GM04504 (cell line): ENCODE measurements at regions not wholly inside any gene's neighbourhood (a gene's known extent, or its start where the extent isn't known, plus 50 kb on each side); places are given as distances from the start of the nearest gene placed in this dataset.
"Not testable (repeated sequence)": the region's sequence is repeated elsewhere in the genome, so short reads cannot be mapped to it uniquely, and the experiment has no call there.

Experiments
- DNase-seq: peaks from one replicate; pipeline ENCODE4 v3.0.0-alpha.2; 2012; ENCODE audit warnings: low read depth

DNA sequence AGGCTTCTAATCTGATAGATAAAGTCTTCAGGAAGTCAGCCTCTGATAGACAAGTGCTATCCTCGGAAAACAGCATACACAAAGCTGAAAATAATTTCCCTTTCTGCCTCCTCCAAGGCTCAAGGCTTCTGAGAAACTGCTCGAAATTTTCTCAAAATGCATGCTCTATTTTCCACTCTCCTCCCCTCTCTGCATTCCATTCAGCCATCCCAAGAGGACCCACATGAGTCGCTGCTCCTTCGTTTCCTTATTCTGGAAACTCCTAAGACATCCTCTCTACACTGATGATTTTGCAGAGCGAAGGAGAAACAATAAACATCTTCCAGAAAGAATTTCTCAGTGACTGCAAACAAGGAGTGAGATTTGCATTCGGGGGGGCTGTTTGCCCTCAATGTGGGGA, 92.2 kb upstream of the SFSWAP start:
- DNase-seq = no peak

DNA sequence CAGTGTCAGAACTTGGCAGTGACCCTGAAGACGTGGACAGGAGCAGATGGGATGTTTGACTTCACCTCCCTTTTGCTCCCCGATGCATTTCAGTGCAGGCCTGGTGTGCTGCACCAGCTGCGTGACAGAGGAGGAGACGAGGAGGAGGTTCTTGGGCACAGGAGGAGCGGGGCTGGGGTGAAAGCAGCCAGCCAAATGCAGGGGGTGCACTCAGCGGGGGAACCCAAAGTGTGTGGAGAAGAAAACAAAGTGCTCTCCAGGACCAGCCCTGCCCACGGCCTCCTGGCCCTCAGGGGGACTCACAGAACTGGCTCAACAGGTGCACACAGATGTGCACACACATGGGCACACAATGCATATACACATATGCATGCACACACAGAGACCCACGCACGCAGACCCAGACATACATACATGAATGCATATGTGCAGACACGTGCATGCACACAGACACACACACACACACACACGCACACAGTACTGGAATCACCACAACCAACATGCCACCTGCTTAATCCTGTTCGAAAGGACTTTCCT, 91.7 kb upstream of the SFSWAP start:
- DNase-seq = no peak

DNA sequence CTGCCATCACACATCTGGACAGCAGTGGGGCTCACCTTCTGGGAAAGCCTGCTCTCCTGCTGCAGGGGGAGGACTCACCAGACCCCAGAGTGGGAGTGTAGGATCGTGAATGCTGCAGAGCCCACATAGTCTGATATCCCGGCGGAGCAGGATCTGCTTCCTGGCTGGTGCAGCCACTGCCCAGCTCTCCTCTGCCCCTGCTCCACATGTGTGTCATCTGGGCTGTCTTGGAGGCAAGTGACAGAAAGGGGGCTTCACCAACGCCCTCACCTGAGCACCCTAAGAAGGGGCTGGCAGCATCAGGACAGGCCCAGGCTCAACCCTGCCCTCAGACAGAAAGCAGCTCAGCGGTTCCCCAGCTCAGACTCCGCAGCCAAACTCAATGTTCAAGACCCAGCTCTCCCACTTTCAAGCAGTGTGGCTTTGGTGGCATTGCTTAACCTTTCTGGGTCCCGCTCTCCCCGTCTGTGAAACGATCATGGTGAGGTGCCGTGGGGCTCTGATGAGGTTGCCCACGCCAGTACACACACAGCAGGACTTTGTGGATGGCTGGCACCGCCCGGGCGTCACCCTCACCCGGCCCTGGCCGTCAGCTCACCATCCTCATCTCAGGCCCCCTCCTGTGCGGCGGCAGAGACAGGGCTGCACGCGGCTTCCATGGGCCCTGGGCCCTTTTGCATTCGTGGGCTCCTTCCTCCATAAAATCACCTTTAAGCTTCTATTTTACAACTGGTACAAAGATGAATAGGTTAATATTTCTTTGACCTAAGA, 91.0 kb upstream of the SFSWAP start:
- DNase-seq = no peak

DNA sequence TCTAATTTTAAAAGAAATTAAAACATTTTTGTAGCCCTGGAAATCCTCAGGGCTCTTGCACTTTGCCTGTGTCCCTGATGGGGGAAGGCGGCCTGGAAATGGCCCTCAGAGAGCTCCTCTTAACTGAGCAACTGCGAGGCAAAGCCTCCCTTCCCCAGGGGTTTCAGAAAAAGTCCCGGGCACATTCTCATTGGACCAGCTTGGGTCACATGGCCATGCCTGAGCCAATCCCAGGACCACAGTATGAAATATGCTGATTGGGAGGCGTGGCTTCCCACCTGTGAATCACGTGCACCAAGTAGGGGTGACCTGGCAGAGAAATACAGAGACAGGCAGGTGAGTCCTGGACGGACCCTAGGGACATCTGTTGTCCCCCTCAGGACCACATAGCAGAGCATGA, 90.4 kb upstream of the SFSWAP start:
- DNase-seq = no peak

DNA sequence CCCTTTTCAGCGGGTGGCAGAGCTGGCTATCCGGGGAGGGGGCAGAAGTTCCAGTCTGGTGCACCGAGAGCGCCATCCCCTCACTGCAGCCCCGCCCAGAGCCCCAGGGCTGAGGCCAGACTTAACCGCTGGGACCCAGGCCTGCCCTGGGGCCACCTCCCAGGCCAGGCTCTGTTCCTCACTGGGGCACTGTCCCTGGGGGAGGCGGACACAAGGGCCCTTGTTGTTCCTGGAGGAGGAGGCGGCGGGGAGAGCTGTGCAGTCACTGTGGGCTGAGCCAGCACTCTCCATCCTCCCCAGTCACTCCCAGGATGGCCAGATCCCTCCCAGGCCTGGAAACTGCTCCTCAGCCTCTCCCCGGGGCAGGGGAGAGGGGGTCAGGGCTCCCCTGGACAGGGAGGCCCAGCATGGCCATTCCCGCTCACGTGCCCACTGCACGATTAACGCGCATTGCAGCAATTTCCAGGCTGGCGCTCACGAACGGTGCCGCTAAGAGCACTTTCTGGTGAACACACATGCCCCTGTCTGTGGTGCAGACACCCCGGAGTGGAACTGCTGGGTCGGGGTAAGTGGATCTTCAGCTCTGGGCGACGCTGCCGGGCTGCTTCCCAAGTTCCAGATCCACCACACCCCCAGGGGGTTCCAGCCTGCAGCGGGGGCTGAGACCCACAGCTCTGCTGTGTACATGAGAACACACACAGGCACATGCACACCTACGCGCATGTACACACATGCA, 89.8 kb upstream of the SFSWAP start:
- DNase-seq = no peak

DNA sequence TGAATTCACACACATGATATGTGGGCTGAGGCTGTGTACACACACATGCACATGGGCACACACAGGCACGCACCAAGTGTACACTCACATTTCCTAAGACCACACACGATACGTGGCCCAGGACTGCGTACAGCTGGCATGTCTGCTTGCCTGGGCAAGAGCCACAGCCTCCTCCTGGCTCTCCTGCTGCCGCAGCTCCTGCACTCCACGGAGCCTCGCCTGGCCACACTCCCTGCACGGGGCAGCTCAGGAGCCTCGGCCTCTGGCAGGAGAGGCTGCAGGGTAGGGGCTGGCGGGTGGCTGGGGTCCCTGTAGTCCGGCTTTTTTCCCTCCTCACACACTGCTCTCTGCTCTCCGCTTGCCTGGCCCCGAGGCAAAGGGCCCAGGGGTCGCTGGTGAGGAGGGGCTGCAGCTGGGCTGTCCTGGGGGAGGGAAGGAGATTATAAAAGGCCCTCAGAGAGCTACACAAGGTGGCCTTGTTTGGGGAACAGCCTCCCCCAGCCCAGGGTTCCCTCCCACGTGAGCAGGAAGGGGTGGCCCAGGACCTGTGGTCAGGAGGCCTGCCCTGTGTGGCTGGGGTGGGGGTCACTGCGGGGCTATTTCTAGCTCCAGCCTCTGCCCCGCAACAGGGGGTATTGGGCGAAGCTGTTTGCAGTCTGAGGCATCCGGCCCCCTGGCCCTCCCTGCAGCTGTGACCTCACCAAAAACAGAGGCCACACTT, 89.0 kb upstream of the SFSWAP start:
- no peak for DNase-seq

- no peak for DNase-seq
Measured at GRCh38 chr12:131622422-131622955, 88.4 kb upstream of the SFSWAP start.

- DNase-seq = not testable (repeated sequence)
Measured at GRCh38 chr12:131623404-131624368, 87.2 kb upstream of the SFSWAP start.

GRCh38 chr12:131624369-131624739, 86.5 kb upstream of the SFSWAP start:
- DNase-seq = not testable (repeated sequence)

DNA sequence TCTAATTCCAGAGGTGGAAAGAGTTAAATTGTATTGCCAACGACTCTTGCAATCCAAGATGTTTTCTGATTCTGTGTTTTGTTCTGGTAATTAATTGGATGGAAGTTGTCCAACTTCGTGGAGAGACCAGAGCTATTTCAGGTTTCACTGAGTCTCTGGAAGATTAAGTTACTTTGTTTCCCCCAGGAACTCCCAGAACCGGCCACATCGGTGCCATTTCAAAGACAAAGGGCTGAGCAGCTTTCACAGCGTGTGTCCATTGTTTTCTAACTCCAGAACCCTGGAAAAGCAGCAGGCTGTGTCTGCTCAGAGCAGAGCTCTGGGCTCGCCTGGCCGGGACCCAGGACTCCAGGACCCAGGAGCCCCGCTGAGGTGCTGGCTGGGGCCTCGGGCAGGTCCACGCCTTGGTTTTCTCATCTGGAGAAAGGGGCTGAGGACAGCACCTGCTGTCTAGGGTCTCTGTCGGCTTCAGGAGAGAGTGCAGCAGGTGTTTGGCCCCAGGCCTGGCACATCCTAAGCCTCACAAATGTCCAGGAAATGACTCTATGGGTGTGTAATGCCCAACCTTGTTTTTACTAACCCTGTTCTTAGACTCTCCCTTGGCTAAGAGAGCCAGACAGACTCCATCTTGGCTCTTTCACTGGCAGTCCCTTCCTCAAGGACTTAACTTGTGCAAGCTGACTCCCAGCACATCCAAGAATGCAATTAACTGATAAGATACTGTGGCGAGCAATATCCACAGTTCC, 86.0 kb upstream of the SFSWAP start:
- DNase-seq = not testable (repeated sequence)

DNA sequence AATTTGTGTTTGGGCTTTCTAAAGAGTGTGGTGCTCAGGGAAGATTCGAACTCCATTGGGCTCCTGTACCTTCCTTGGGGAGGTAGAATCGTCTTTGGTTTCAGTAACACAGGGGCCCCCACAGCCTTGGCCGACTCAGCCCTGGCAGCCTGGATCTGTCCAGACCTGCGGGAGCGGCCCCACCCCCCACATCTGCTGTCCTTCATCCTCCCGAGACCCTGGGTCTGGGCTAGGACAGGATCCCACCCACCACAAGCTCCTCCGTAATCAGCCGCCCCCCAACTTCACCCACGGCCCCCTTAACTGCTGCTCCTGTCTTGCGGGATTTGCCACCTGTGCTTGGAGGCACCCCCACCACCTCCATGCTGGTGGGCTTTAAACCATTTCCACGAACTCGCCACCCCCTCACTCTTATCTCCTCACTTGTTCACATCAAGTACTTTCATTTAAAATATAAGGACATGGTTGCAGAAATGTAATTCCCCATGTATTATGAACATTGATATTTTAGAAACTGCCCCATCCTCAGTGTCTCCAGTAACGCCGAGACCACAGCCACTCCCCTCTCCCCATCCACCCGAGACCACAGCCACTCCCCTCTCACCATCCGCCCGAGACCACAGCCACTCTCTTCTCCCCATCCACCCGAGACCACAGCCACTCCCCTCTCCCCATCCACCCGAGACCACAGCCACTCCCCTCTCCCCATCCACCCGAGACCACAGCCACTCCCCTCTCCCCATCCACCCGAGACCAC, 84.7 kb upstream of the SFSWAP start:
- DNase-seq = not testable (repeated sequence)

- not testable (repeated sequence) for DNase-seq
Measured at GRCh38 chr12:131627151-131628022, 83.5 kb upstream of the SFSWAP start.

- no peak for DNase-seq
Measured at GRCh38 chr12:131628023-131628740, 82.7 kb upstream of the SFSWAP start.

DNA sequence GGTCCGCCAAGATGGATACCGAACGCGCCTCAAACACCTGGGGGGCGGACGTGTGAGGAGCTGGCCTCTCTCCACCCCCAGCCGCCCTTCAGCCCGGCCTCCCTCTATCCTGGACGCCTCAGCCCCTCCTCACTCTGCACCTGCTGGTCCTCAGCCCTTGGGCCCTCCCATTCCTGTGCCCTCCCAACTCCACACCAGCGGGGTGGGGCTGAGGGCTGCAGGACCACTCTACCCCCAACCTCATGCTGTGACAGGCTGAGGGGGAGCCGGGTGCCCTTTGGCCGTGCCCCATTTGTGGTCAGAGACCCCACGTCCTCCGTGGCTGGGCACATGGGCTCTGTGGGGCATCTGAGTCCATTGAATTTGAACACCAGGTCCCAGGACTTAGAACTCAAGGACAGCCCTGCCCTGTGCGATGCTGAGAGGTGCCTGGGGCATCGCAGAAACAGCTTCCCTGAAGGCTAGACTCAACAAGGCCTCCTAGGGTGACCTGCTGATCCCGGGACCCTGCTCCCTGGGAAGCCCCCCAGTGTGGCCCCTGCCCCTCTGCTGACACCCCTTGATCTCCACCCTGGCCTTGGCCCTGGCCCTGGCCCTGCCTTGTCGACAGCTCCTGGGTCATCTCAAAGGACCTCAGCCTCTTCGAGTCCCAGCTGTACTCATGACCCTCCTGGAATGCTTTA, 82.0 kb upstream of the SFSWAP start:
- DNase-seq = no peak

DNA sequence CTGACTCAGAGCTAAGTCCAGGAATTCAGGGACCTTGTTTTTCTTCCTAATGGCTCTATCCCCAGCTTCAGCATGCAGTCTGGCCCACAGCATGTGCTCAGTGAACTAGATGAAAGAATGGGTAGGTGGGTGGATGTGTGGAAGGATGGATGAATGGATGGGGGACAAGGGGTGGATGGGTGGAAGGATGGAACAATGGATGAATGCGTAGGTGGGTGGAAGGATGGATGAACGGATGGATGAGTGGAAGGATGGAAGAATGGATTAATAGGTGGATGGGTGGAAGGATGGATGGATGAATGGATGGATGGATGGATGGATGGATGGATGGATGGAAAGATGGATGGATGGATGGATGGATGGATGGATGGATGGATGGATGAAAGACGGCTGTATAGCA, 79.7 kb upstream of the SFSWAP start:
- no peak for DNase-seq

DNA sequence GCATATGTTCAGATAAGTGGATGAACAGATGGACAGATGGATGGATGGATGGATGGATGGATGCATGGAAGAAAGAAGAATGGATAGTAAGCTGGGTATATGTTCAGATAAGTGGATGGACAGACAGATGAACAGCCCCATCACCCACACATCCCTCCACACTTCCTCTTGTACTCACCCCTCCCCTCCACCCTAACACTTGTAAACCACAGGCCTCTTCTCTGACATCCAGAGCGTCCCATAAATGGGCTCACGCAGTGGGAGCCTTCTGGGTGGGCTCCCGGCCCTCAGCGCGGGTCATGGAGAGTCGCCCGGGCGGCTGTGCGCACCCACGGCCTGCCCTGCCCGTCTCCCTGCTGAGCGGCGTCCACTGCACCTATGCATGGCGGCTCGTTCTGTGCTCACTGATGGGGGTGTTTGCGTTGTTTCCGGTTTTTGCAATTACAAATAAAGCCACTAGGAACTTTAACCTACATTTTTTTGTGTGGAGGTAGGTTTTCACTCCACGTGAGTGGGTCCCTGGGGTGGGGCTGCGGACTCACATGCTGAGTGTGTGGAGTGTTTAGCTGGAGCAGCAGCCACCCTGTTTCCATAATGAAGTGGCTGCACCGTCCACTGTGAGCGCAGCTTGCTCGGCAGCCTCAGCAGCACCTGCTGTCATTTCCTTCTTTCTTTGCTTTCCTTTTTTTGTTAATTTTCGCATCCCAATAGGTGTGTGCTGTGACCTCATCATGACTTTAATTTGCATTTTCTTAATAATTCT, 78.8 kb upstream of the SFSWAP start:
- not testable (repeated sequence) for DNase-seq

GRCh38 chr12:131632652-131633023, 78.3 kb upstream of the SFSWAP start:
- DNase-seq = not testable (repeated sequence)
